ENCODE measurements at regions not wholly inside any gene's neighbourhood (a gene's known extent, or its start where the extent isn't known, plus 50 kb on each side); places are given as distances from the start of the nearest gene placed in this dataset.
"Not testable (repeated sequence)": the region's sequence is repeated elsewhere in the genome, so short reads cannot be mapped to it uniquely, and the experiment has no call there.

DNA sequence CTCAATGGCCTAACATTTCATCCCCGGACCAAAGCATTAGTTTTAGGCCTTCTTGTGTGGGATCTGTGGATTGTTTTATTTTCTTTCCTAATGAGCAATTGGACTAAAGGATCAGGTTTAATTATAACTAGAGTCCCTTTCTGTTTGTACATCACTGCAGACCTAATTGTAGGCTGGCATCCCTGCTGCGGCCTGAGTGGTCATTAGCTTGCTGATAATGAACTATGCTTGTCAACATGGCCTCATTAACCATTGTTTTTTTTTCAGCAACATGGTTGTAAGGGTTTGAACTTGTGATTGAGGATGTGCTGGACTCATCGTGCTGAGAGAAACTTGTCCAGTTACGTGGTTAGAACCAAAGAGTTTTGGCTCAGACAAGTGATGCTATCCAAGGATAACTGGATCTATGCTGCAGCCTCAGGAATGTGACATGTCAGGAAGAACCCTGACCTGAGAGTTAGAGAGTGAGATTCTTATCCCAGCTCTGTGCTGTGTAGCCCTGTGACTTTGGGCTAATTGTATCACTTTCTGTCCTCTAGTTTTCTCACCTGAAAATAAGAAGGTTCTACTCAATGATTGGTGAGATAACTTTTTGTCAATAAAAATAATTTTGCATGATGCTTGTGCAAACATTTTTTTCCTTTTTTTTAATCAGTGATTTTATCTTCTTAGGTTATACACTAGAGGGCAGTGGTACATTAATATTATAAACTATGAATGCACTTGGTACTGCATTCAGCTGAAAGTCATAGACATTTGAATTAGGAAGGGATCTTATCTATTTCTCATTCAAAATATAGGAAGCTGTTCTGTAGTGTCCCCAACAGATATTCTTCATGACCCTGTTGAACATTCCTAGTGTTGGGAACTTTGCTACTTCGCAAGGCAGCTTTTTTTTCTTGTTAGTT, 140.9 kb downstream of the RNF144B start:
- DNase-seq = no peak

GRCh38 chr6:18530201-18530600, 143.1 kb downstream of the RNF144B start:
- no peak for DNase-seq

- DNase-seq = no peak
Measured at GRCh38 chr6:18532139-18532538, 145.0 kb downstream of the RNF144B start.

DNA sequence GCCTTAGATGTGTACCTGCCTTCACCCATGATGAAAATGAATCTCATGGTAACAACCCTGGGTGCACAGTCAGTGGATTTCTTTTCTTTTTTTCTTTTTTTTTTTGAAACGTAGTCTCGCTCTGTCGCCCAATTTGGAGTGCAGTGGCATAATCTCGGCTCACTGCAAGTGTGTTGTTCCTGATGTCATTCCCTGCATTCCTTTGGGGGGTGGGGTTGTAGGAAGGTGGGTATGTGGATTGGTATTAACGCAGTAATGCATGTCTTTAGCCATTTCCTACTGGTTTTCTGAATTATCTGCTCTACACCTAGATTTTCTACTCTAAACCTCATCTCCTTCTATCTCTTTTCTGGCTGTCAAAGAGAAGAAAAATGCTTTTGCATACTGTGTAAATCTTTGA, 146.6 kb downstream of the RNF144B start:
- no peak for DNase-seq

- DNase-seq = no peak
Measured at GRCh38 chr6:18536591-18537055, 149.5 kb downstream of the RNF144B start.

DNA sequence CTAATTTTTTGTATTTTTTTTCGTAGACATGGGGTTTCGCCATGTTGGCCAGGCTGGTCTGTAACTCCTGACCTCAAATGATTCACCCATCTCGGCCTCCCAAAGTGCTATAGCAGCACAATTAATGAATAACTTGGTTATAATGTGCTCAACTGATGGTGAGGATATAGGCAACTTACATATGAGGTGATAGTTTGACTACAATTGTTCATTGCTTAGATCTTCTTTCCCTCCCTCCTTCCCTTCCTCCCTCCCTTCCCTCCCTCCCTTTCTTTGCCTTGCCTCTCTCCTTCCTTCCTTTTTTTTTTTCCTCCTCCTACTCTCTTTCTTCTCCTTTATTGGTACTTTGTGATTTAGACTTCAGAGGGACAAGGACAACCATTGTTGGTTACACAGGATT, 151.2 kb downstream of the RNF144B start:
- DNase-seq = no peak

DNA sequence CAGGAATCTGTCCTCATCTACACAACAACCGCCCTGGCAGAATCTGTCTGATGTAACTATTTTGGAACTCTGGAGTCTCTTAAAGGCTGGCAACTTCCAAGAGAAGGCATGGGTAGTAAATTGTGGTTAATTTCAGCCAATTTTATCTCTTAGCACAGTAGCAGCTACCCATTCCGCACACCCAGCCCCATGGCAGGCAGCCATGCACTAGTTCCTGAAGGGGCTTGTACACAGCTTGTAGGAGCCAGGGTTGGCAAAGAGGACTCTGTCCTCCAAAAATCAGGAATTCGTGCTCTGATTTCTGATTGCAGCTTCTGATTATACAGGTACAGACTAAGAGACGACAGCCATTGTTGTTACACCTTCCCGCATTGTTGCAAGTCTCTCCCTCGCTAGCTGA, 155.9 kb downstream of the RNF144B start:
- no peak for DNase-seq

GRCh38 chr6:18545142-18545541, 158.0 kb downstream of the RNF144B start:
- DNase-seq = not testable (repeated sequence)

DNA sequence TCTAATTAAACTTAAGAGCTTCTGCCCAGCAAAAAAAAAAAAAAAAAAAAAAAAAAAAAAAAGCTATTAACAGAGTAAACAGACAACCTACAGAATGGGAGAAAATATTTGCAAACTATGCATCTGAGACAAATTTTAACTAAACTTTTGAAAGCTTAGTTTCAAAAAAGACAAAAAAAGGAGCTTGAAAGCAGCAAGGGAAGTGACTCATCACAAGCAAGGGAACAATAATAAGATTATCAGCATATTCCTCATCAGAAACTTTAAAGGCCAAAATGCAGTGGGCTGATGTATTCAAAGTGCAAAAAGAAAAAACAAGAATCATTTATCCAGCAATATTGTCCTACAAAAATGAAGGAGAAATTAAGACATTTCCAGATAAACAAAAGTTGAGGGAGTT, 158.6 kb downstream of the RNF144B start:
- no peak for DNase-seq

DNA sequence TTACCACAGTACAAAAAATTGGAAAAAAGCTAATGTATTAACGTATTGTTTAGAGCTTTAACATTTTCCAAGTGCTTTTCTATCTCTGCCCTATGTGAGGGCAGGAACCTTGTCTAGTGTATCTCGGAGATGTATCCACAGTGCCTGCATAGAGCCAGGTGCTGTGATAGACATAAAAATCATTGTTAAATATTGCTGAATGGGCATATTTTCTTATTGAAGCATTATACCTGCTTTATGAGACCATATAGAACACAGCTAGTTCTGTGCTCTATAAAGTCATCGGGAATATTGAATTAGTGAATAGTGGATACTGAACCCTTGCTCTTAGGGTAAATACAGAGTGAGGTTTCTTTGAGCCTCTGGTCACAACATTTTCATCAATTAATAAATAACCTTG, 163.0 kb downstream of the RNF144B start:
- no peak for DNase-seq

DNA sequence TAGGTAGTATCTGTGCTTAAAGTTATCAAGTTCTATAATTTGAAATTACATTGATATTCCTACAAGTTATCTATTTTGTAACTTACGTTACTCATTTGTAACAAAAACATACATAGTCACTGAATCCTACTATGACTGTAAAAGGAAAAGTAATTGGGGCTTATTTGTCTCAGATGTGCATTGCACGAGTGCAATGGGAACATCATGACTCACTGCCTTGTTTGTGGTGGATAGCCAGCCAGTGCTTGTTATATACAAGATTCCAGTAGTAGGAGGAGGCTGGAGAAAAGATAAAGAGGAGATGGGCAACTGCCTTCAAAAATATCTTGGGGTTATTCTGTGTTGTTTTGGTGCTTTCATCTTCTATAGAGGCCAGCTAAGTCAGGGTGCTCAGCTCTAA, 164.1 kb downstream of the RNF144B start:
- no peak for DNase-seq

DNA sequence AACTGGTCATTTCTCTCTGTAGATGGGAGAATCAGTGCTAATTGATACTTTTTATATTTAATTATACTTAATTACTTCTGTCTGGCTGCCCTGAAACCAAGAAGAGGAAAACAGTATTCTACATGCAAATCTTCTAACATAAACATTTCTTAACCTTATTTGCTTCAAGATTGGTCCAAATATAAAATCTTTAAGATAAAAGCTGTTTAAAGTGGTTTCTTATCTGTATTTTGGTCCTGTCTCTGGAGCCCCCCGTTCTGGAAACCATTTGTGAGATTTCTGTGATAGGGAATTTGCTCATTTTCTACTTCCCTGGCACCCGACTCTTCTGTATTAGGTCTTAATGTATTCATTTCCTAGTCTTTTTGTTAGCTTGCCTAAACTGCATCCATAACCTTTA, 168.6 kb downstream of the RNF144B start:
- DNase-seq = no peak

DNA sequence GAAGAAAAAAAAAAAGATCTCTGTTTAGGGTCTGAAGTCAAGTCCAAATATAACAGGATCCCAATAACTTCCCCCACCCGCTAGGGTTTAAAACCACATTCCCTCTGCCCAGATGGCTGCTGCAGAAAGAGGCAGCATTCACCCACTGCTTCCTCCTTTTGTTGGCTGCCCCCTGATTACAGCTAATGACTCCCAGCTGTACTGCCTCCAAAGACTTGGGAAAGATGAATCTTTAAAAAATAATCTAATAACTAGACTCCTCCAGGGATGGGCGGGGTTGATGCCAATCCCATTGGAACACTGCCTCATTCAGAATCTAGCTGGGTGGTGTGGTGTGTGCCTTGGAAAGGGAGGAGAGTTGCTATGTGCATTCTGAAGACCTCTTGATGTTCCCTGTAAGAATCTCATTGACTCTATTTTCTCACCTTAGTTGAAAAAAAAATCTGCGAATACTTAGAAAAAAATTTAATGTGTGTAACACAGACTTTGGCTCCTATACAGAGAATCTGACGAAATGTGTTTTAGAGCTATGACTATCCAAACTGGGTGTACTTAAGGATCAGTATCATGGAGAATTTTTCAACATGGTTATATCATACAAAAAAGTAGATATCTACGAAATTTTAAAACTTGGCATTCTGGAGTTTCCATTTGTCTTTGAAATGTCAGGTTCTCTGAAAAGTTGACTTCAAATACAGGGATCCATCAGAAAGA, 174.0 kb downstream of the RNF144B start:
- DNase-seq = no peak

- DNase-seq = no peak
Measured at GRCh38 chr6:18562726-18563125, 175.6 kb downstream of the RNF144B start.

DNA sequence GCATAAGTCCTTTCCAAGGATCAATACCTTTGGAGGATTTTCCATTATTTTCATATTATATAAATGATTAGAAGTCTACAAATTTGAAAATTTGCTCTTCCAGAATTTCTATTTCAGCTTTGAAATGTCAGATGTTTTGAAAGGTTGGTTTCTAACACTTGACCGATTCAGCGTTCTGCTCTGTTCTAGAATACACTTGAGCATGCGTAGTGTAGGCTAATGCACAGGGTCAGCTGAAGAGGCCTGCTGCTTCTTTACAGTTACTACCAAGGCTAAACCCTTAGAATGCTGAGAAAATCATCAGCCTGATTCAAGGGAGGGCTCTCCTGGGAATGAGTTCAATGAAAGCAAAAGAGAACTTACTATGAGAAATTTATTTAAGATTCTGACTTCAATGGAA, 177.6 kb downstream of the RNF144B start:
- no peak for DNase-seq

DNA sequence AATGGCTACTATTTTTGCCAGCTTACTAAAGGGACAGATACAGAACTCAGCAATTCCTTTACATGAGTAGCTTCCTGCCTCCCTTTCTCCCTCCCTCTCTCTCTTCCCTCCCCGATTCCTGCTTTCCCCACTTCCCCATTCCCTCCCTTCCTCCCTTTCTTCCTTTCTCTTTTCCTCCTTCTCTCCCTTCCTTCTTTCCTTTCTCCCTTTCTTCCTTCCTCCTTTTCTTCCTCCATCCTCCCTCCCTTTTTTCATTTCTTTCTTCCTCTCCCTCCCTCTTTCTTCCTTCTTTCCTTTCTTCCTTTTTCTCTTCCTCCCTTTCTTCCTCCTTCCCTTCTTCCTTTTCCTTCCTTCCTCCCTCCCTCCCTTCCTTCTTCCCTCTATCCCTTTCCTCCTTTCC, 178.1 kb downstream of the RNF144B start:
- DNase-seq = no peak

GRCh38 chr6:18567380-18567779, 180.2 kb downstream of the RNF144B start:
- DNase-seq = no peak

GRCh38 chr6:18577491-18577890, 190.3 kb downstream of the RNF144B start:
- no peak for DNase-seq

- DNase-seq = no peak
Measured at GRCh38 chr6:18579166-18579565, 192.0 kb downstream of the RNF144B start.

DNA sequence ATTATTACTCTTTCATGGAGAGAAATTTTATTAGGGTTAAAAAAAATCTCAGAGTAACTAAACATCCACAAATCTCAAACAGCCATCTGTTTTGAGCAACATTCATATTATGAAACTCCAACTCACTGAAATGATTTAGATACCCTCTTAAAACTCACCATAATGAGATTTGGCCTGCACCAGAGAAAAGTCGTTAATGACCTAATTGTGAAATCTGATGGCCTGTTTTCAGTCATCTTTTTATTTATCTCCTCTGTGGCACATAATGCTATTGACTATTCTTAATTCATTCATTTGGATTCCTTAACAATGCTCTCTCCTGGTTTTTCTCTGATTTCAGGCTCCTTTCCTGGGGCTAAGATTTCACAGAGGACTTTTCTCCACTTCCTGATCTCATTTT, 192.7 kb downstream of the RNF144B start:
- DNase-seq = no peak

DNA sequence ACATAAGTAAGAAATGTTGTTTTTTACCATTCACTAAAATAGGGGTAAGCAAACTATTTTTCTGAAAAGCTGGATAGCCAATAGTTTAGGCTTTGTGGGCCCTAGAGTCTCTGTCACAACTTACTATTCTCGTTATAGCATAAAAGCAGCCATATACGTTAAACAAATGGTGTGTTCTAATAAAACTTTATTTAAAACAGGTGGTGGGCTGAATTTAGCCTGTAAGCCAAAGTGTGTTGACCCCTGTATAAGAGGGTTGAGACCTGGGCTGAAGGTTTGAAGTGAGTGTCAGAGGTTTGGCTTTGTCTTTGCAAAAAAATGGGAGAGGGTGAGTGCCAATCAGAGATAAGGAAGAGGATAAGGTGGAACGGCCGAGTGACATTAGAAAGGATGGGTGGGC, 197.2 kb downstream of the RNF144B start:
- DNase-seq = no peak

- DNase-seq = no peak
Measured at GRCh38 chr6:18585032-18585573, 198.0 kb downstream of the RNF144B start.

DNA sequence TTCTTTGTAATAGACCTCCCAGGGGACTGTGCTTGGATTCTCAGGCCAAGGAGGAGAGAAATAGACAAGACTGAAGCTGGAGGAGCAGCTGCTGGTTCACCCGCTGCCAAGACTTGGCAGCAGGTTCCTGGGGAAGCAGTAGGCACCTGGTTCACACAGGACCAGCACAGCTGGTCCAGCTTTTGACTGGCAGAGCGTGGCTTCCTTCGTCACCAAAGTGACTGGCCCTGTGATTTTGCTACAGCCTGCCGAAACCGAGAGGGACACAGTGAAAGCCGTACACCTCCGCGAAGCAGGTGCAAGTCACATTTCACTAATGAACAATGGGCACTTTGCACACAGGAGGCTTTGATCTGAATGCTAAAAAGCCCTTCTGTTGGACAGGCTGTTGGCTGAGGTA, 199.0 kb downstream of the RNF144B start:
- DNase-seq = no peak
